ENCODE measurements at regions not wholly inside any gene's neighbourhood (a gene's known extent, or its start where the extent isn't known, plus 50 kb on each side); places are given as distances from the start of the nearest gene placed in this dataset.

- DNase-seq (ENCODE audit: low read depth in 4 of 4, low spot score in 3 of 4): no peak
Measured at GRCh38 chr18:33960417-33960816, 264.3 kb downstream of the NOL4 start.

GRCh38 chr18:33959609-33960008, 265.1 kb downstream of the NOL4 start:
- no peak for DNase-seq (ENCODE audit: low read depth in 4 of 4, low spot score in 3 of 4)

- no peak for DNase-seq (ENCODE audit: low read depth in 4 of 4, low spot score in 3 of 4)
Measured at GRCh38 chr18:33957707-33958106, 267.0 kb downstream of the NOL4 start.

DNA sequence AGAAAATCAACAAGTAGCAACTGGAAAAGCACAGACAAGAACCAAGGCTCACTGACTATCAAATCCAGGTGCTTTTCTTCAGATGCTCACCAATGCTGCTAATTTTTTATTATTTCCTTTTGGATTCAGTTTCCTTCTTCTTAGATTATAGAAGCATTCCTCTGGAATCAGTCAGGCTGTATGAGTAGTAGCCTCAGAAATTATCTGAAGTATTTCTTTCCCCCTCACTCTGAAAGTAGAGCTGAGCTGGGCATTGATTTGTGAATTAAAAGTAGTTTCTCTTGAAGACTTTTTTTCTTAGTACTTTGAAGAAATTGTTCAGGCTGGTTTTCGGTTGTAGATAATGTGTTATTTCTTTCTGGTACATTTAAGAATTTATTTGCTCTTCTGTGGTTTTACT, 273.7 kb downstream of the NOL4 start:
- no peak for DNase-seq (ENCODE audit: low read depth in 4 of 4, low spot score in 3 of 4)

DNA sequence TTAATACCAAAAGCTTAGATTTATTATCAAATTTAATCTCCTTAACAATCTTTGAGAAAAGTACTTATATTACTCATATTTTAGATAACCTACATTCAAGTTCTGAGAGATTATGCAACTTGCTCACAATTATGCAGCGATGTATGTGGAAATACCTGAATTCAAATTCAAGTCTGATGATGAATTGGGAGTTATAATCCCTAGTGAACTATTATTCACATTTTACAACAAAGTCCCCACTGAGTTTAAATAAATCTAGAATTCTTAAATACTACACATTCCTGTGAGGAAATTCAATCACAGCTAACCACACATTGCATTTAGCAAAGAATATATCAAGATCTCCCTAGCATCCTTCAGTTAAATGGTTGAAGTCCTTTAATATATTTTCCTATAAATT, 278.4 kb downstream of the NOL4 start:
- no peak for DNase-seq (ENCODE audit: low read depth in 4 of 4, low spot score in 3 of 4)

DNA sequence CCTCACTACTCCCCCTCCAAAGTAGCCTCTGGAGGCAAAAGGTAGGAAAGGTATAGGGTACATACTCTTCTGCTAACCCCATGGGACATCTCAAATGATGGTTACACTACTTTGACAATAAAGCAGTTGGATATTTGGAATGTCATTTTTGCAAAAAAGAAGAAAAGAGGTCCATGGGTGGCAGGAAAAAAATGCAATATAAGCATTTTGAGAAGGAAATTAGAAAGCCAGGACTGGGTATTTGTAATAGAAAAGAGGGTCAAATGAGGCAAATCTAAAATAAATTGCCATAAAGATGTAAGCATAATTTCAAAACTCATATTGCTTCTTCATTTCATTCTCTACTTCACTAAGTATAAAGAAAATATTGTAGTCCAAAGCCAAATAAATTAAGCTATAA, 280.2 kb downstream of the NOL4 start:
- no peak for DNase-seq (ENCODE audit: low read depth in 4 of 4, low spot score in 3 of 4)

DNA sequence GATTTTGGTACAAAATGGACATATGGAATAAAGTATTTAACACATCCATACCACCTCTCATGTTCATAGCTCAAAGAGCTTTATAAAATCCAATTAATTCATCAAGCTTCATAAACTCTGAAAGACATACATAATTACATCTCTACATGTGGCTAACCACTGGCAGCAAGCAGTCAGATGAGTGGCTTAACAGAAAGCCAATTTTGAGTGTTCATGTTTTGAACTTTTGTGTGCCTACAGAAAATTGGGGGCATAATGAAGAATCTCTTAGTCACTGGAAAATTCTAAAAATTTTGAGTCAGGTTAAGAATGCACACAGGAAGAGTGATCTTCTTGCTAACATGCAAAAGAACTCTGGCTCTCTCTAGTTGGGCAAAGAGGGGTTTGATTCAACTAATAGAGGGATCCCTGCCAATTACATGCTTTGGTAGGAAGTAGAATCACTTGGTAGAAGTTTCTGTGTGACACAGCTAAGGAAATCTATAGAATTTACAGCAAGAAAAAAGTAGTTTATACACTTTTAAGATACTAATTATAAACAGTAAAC, 287.4 kb downstream of the NOL4 start:
- DNase-seq (ENCODE audit: low read depth in 4 of 4, low spot score in 3 of 4): no peak

DNA sequence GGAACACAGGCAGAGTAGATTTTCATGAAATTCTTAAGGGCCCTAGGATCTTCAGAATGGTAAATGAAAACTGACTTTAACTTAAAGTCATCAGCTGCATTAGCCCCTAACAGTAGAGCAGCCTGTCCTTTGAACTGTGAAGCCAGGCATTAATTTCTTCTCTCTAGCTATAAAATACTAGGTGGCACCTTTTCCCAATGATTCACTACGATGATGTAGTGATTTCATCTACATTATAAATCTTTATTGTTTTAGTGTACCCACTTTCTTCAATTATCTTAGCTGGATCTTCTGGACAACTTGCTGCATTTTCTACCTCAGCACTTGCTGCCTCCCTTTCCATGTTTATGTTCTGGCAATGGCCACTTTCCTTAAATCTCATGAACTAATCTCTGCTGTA, 290.5 kb downstream of the NOL4 start:
- no peak for DNase-seq (ENCODE audit: low read depth in 4 of 4, low spot score in 3 of 4)

GRCh38 chr18:33928231-33928630, 296.5 kb downstream of the NOL4 start:
- no peak for DNase-seq (ENCODE audit: low read depth in 4 of 4, low spot score in 3 of 4)

- DNase-seq (ENCODE audit: low read depth in 4 of 4, low spot score in 3 of 4): no peak
Measured at GRCh38 chr18:33924576-33924975, 300.1 kb downstream of the NOL4 start.

DNA sequence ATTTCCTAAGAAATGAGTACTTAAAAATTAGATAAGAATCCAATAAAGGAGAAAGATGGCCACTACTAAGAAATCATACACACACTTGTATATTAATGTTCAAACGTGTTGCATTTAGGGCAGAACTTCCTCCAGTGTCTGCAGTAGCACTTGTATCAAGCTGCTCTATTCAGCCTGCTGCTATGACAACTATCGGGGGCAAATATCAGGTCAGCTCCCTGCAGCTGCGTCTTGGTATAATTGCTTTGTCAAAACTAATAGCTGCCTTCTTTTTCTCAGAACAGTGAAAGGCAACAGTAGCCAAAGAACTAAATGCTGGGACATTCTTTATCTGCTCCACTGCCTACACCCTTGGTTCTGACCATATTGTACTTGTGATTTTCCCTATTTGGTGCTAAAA, 300.7 kb downstream of the NOL4 start:
- no peak for DNase-seq (ENCODE audit: low read depth in 4 of 4, low spot score in 3 of 4)

- no peak for DNase-seq (ENCODE audit: low read depth in 4 of 4, low spot score in 3 of 4)
Measured at GRCh38 chr18:33918571-33918970, 306.1 kb downstream of the NOL4 start.

GRCh38 chr18:33916200-33916599, 308.5 kb downstream of the NOL4 start:
- DNase-seq (ENCODE audit: low read depth in 4 of 4, low spot score in 3 of 4): no peak

GRCh38 chr18:33914399-33914798, 310.3 kb downstream of the NOL4 start:
- DNase-seq (ENCODE audit: low read depth in 4 of 4, low spot score in 3 of 4): no peak

DNA sequence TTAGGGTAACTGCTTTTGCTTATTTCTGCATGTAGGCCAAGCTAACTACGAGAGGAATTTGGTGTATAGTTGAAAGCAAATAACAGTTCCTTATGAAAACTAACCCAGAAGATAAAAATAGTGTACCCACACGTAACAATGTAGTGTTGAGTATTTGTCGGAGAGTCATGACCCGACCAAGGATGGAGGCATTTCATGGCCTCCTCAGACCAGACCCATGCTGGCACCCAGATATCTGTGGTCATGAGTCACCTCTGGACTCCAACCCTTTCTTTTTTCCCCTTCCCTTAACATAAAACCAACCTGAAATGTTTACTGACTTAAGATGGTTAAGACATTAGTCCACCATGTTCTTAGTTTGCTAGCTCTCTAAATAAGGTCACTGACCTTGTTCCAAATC, 318.7 kb downstream of the NOL4 start:
- DNase-seq (ENCODE audit: low read depth in 4 of 4, low spot score in 3 of 4): no peak

DNA sequence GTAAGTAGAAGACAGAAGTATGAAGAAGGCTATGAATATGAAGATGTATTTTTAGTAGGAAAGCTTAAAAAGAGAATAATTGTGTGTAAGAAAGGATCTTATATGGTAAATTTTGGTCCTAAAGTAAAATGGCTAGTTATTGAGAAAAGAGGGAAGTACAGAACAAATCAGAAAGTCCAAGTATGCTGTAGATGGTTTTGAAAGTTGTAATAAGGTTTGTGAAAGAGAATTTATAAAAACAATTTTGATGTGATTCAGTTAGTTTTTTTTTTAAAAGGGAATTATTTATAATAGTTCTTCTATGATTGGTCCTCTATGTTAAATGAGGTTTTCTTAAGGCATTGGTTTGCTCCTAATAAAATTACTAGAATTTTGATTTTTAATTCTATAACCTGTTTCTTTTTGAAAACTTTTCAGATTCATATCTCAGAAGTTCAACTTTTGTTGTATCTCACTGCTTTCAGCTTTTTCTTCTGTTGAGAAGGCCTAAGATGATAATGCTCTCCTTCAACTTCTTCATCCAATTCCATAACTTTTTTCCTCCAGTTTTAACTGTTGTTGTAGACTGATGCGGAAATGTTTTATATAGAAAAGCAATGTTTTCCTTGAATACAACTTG, 322.7 kb downstream of the NOL4 start:
- no peak for DNase-seq (ENCODE audit: low read depth in 4 of 4, low spot score in 3 of 4)

DNA sequence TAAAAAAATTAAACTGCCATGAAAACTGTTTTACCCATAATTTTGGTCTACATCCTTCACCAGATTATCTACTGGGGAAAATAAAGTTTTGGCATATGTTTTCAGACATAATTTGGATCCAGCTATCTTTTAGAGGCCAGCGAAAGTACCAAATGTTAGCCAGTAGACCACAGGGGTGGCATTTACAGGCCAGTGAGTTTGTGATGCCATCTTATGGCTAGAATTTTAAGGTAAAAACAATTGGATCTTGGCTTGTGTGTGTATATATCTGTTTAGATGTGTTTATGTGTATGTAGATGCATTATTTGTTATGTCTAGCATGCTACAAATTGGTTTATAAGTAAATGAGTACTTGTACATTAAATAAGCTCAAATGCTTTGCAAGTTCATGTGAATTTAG, 322.6 kb downstream of the ASXL3 start:
- DNase-seq (ENCODE audit: low read depth in 4 of 4, low spot score in 3 of 4): no peak

DNA sequence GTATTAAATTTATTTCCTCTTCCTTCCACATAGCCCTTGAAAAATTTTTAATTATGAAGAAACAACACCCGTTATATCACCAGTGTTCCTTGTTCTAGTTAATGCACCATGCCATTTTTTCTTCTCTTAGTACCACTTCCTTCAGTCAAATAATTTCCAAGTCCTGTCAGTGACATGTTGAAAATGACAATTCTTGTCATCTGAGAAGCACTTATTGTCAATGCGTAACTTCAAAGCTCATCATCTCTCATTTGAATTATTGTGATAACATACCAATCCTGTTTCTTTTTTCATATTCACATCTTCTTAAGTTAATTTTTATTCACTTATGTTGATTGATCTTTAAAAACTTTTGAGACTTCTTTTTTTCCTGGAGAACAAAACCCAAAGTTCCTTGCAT, 320.4 kb downstream of the ASXL3 start:
- DNase-seq (ENCODE audit: low read depth in 4 of 4, low spot score in 3 of 4): no peak

GRCh38 chr18:33878213-33878612, 300.2 kb downstream of the ASXL3 start:
- DNase-seq (ENCODE audit: low read depth in 4 of 4, low spot score in 3 of 4): no peak

- DNase-seq (ENCODE audit: low read depth in 4 of 4, low spot score in 3 of 4): no peak
Measured at GRCh38 chr18:33875029-33875565, 297.1 kb downstream of the ASXL3 start.

GRCh38 chr18:33873112-33873511, 295.1 kb downstream of the ASXL3 start:
- no peak for DNase-seq (ENCODE audit: low read depth in 4 of 4, low spot score in 3 of 4)

DNA sequence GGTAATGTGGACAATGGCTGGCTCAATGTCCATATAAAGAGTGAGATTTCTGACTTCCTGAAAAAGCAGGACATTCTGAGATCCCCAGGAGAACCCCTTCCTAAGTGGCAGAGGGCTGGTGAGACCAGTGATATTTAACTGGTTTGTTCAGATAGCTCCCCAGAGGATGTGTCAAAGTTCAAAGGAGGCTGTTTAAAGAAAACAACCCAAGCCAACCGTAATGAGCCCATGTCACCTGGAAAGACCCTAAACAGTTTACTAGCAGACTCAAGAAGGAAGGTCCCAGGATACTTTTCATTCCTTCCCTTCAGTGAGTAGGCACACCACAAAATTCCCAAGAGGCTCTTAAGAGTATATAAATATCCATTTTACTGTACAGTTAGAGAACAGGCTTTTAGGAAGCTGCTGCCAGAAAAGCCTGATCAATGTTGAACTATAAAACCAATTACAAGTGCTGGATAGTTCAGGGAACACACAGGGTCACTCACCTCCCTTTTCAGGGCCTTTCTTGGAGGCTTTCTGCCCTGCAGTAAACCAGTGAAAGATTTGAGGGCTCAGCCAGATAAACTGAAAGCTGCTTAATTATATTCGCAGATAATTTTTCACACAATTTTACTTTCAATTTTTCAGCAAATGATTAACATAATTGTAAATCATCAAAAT, 293.5 kb downstream of the ASXL3 start:
- DNase-seq (ENCODE audit: low read depth in 4 of 4, low spot score in 3 of 4): no peak
